WTC11 (cell line): ENCODE measurements at regions not wholly inside any gene's neighbourhood (a gene's known extent, or its start where the extent isn't known, plus 50 kb on each side); places are given as distances from the start of the nearest gene placed in this dataset.

ENCODE experiments used
- IRF2 ChIP-seq: sonication (generic); formaldehyde crosslinking; IDR thresholded peaks from 2 replicates; pipeline ENCODE4 v1.8.0; 2022; ENCODE audit warnings: low read depth, missing genetic modification reagents, borderline replicate concordance
- TF ChIP-seq, protein P1 (sequence below): fragments of 200-600 bp; IDR thresholded peaks from 2 replicates; pipeline ENCODE4 v1.8.0; 2022; ENCODE audit warnings: antibody characterized with exemption
- TF ChIP-seq, protein P2 (sequence below): sonication (generic); formaldehyde crosslinking; IDR thresholded peaks from 2 replicates; pipeline ENCODE4 v1.8.1; 2022; ENCODE audit warnings: missing genetic modification reagents, borderline replicate concordance

DNA sequence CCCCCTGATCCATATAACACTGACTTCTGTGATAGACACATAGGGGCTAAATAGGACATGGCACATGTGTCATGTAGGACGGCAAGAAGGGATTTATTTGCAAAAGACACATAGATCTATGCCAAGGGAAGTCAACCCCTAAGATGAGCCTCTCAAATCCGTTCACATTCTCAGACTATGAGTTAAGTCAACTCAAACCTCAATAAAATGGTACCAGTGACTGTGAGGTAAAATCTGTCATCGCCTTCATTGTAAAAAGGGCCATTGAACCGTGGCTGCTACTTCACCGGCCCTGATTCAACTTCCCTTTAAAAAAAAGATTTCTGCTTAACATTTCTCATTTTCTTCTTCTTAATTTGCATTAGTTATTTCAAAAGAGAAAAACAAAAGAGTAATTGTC is 144.0 kb downstream of the ZNF281 start:
- TF ChIP-seq, protein P1, sequence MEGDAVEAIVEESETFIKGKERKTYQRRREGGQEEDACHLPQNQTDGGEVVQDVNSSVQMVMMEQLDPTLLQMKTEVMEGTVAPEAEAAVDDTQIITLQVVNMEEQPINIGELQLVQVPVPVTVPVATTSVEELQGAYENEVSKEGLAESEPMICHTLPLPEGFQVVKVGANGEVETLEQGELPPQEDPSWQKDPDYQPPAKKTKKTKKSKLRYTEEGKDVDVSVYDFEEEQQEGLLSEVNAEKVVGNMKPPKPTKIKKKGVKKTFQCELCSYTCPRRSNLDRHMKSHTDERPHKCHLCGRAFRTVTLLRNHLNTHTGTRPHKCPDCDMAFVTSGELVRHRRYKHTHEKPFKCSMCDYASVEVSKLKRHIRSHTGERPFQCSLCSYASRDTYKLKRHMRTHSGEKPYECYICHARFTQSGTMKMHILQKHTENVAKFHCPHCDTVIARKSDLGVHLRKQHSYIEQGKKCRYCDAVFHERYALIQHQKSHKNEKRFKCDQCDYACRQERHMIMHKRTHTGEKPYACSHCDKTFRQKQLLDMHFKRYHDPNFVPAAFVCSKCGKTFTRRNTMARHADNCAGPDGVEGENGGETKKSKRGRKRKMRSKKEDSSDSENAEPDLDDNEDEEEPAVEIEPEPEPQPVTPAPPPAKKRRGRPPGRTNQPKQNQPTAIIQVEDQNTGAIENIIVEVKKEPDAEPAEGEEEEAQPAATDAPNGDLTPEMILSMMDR = no peak
- TF ChIP-seq, protein P2, sequence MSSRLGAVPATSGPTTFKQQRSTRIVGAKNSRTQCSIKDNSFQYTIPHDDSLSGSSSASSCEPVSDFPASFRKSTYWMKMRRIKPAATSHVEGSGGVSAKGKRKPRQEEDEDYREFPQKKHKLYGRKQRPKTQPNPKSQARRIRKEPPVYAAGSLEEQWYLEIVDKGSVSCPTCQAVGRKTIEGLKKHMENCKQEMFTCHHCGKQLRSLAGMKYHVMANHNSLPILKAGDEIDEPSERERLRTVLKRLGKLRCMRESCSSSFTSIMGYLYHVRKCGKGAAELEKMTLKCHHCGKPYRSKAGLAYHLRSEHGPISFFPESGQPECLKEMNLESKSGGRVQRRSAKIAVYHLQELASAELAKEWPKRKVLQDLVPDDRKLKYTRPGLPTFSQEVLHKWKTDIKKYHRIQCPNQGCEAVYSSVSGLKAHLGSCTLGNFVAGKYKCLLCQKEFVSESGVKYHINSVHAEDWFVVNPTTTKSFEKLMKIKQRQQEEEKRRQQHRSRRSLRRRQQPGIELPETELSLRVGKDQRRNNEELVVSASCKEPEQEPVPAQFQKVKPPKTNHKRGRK (CRISPR knock-in tag) = no peak
- no peak for TF ChIP-seq IRF2 (CRISPR knock-in tag)
